MM.1S (cell line): ENCODE measurements at regions not wholly inside any gene's neighbourhood (a gene's known extent, or its start where the extent isn't known, plus 50 kb on each side); places are given as distances from the start of the nearest gene placed in this dataset.

Experiments
- DNase-seq: peaks from one replicate; pipeline ENCODE4 v3.0.0-alpha.2; 2015
- H2AFZ ChIP-seq: fragments of 300-600 bp; sonication (generic); 2 replicates; pipeline ENCODE4 v1.6.0; 2016; ENCODE audit warnings: antibody characterized with exemption, low read length
- H3F3A ChIP-seq: fragments of 300-600 bp; sonication (generic); 2 replicates; pipeline ENCODE4 v1.6.1; 2016; ENCODE audit warnings: mild to moderate bottlenecking, antibody characterized with exemption, low read length, moderate library complexity, mixed read lengths; ENCODE audit not compliant: insufficient read depth
- H3K27ac ChIP-seq: fragments of 300-600 bp; sonication (generic); 2 replicates; pipeline ENCODE4 v1.5.1; 2016; ENCODE audit warnings: mild to moderate bottlenecking, low read length
- H3K27me3 ChIP-seq: fragments of 300-600 bp; sonication (generic); replicated peaks from 2 replicates; pipeline ENCODE4 v1.6.0; 2016; ENCODE audit warnings: low read length; ENCODE audit not compliant: insufficient read depth
- H3K36me3 ChIP-seq: fragments of 300-600 bp; sonication (generic); replicated peaks from 2 replicates; pipeline ENCODE4 v1.6.1; 2016; ENCODE audit warnings: mild to moderate bottlenecking, low read length, mixed read lengths; ENCODE audit not compliant: insufficient read depth
- H3K4me1 ChIP-seq: fragments of 300-600 bp; sonication (generic); 2 replicates; pipeline ENCODE4 v1.6.1; 2016; ENCODE audit warnings: low read length, mixed read lengths
- H3K4me2 ChIP-seq: fragments of 300-600 bp; sonication (generic); 2 replicates; pipeline ENCODE4 v1.6.0; 2016; ENCODE audit warnings: low read depth, low read length
- H3K4me3 ChIP-seq: fragments of 300-600 bp; sonication (generic); 2 replicates; pipeline ENCODE4 v1.5.1; 2016; ENCODE audit warnings: low read length, mixed read lengths
- H3K79me2 ChIP-seq: fragments of 300-600 bp; sonication (generic); 2 replicates; pipeline ENCODE4 v1.6.1; 2016; ENCODE audit warnings: mixed run types, low read length, mixed read lengths
- H3K9ac ChIP-seq: fragments of 300-600 bp; sonication (generic); 2 replicates; pipeline ENCODE4 v1.6.1; 2016; ENCODE audit warnings: low read length, mixed read lengths
- H3K9me2 ChIP-seq: fragments of 300-600 bp; sonication (generic); replicated peaks from 2 replicates; pipeline ENCODE4 v1.6.1; 2016; ENCODE audit warnings: mild to moderate bottlenecking, low read length, mixed read lengths; ENCODE audit not compliant: insufficient read depth
- H3K9me3 ChIP-seq: fragments of 300-600 bp; sonication (generic); replicated peaks from 2 replicates; pipeline ENCODE4 v1.6.1; 2016; ENCODE audit warnings: mild to moderate bottlenecking, low read length, mixed read lengths; ENCODE audit not compliant: insufficient read depth
- H4K20me1 ChIP-seq: fragments of 300-600 bp; sonication (generic); 2 replicates; pipeline ENCODE4 v1.6.1; 2016; ENCODE audit warnings: mild to moderate bottlenecking, low read length, moderate library complexity, mixed read lengths; ENCODE audit not compliant: insufficient read depth
- CTCF ChIP-seq: fragments of 300-600 bp; sonication (generic); IDR thresholded peaks from 2 replicates; pipeline ENCODE4 v1.5.1; 2016; ENCODE audit warnings: antibody characterized with exemption, low read length, mixed read lengths
- EZH2 ChIP-seq: fragments of 300-600 bp; sonication (generic); optimal IDR thresholded peaks from 2 replicates; pipeline ENCODE3; 2017; ENCODE audit warnings: low read depth, mild to moderate bottlenecking, antibody characterized with exemption, low read length, mixed read lengths
- EZH2phosphoT487 ChIP-seq: fragments of 300-600 bp; sonication (generic); IDR thresholded peaks from 2 replicates; pipeline ENCODE4 v1.6.1; 2018; ENCODE audit warnings: antibody characterized with exemption, low read length

- no peaks in the 10 kb centered on the region for H4K20me1 ChIP-seq
- H3K4me2 ChIP-seq, result no peak overlapping the region
- no peaks in the 10 kb centered on the region for H3K27me3 ChIP-seq
- H3F3A ChIP-seq, result peaks cover 24% of the 10 kb centered on the region
- no peak for DNase-seq
- H3K9ac ChIP-seq, result no peak overlapping the region
- TF ChIP-seq EZH2 (no peak), CTCF (no peak), EZH2phosphoT487 (no peak)
- H3K4me3 ChIP-seq, result no peak overlapping the region
- no peak overlapping the region for H3K27ac ChIP-seq
- no peak overlapping the region for H2AFZ ChIP-seq
- peaks cover 25% of the 10 kb centered on the region for H3K79me2 ChIP-seq
- peaks cover 5% of the 10 kb centered on the region for H3K4me1 ChIP-seq
- no peaks in the 10 kb centered on the region for H3K36me3 ChIP-seq
- no peaks in the 10 kb centered on the region for H3K9me2 ChIP-seq
- no peaks in the 10 kb centered on the region for H3K9me3 ChIP-seq
Measured at GRCh38 chr17:77316651-77317050, 175.9 kb downstream of the SEC14L1 start.

DNA sequence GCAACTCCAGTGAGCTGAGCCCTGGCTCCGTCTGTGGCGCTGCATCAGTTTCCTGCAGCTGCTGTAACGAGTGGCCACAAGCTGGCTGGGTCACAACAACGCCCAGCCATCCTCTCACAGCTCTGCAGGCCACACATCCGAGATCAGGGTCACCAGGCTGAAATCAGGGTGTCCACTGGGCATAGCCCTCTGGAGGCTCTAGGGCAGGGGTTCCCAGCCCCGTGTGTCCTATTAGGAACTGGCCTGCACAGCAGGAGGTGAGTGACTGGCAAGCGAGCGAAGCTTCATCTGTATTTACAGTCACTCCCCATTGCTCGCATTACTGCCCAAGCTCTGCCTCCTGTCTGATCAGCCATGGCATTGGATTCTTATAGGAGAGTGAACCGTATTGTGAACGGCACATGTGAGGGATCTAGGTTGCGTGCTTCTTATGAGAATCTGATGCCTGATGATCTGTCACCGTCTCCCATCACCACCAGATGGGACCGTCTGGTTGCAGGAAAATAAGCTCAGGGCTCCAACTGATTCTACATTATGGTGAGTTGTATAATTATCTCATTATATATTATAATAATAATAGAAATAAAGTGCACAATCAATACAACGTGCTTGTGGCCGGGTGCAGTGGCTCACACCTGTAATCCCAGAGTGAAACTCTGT lies 176.5 kb downstream of the SEC14L1 start:
- no peak overlapping the region for H2AFZ ChIP-seq
- no peak overlapping the region for H3K4me3 ChIP-seq
- no peaks in the 10 kb centered on the region for H3K36me3 ChIP-seq
- no peaks in the 10 kb centered on the region for H3K9me3 ChIP-seq
- peaks cover 11% of the 10 kb centered on the region for H3K4me1 ChIP-seq
- no peak overlapping the region for H3K4me2 ChIP-seq
- H3K27ac ChIP-seq, result no peak overlapping the region
- no peaks in the 10 kb centered on the region for H4K20me1 ChIP-seq
- TF ChIP-seq EZH2phosphoT487, result no peak
- TF ChIP-seq EZH2, result no peak
- no peak for TF ChIP-seq CTCF
- DNase-seq, result no peak
- H3F3A ChIP-seq, result peaks cover 24% of the 10 kb centered on the region
- no peaks in the 10 kb centered on the region for H3K27me3 ChIP-seq
- peaks cover 30% of the 10 kb centered on the region for H3K79me2 ChIP-seq
- no peaks in the 10 kb centered on the region for H3K9me2 ChIP-seq
- no peak overlapping the region for H3K9ac ChIP-seq

GRCh38 chr17:77318021-77318420 lies 177.3 kb downstream of the SEC14L1 start:
- no peaks in the 10 kb centered on the region for H3K9me2 ChIP-seq
- no peaks in the 10 kb centered on the region for H3K27me3 ChIP-seq
- H3K27ac ChIP-seq, result no peak overlapping the region
- TF ChIP-seq EZH2phosphoT487 (no peak), EZH2 (no peak), CTCF (no peak)
- no peak overlapping the region for H2AFZ ChIP-seq
- no peak overlapping the region for H3K4me3 ChIP-seq
- DNase-seq, result no peak
- no peak overlapping the region for H3K4me2 ChIP-seq
- H3K79me2 ChIP-seq, result peaks cover 38% of the 10 kb centered on the region
- peaks cover 24% of the 10 kb centered on the region for H3F3A ChIP-seq
- H4K20me1 ChIP-seq, result no peaks in the 10 kb centered on the region
- H3K36me3 ChIP-seq, result no peaks in the 10 kb centered on the region
- no peaks in the 10 kb centered on the region for H3K9me3 ChIP-seq
- H3K4me1 ChIP-seq, result peaks cover 16% of the 10 kb centered on the region
- H3K9ac ChIP-seq, result no peak overlapping the region
